ENCODE measurements at regions not wholly inside any gene's neighbourhood (a gene's known extent, or its start where the extent isn't known, plus 50 kb on each side); places are given as distances from the start of the nearest gene placed in this dataset.

GRCh38 chr21:14697769-14698168 is 151.7 kb upstream of the SAMSN1 start:
- no peak overlapping the region for H3K4me3 ChIP-seq (ENCODE audit: low read depth, low read length)
- TF ChIP-seq CTCF (IDR thresholded peaks at IDR 0.05; ENCODE audit: insufficient read depth, low read depth, low read length): no peak
- DNase-seq (ENCODE audit: low read depth): no peak

GRCh38 chr21:14694817-14695216 is 148.7 kb upstream of the SAMSN1 start:
- no peak for DNase-seq (ENCODE audit: low read depth)
- no peak for TF ChIP-seq CTCF (IDR thresholded peaks at IDR 0.05; ENCODE audit: insufficient read depth, low read depth, low read length)
- no peak overlapping the region for H3K4me3 ChIP-seq (ENCODE audit: low read depth, low read length)

GRCh38 chr21:14693997-14694396 is 147.9 kb upstream of the SAMSN1 start:
- DNase-seq (ENCODE audit: low read depth): no peak
- no peak for TF ChIP-seq CTCF (IDR thresholded peaks at IDR 0.05; ENCODE audit: insufficient read depth, low read depth, low read length)
- H3K4me3 ChIP-seq (ENCODE audit: low read depth, low read length): no peak overlapping the region

- H3K4me3 ChIP-seq (ENCODE audit: low read depth, low read length): no peak overlapping the region
- no peak for DNase-seq (ENCODE audit: low read depth)
- TF ChIP-seq CTCF (IDR thresholded peaks at IDR 0.05; ENCODE audit: insufficient read depth, low read depth, low read length): no peak
Measured at GRCh38 chr21:14691914-14692313, 145.8 kb upstream of the SAMSN1 start.

GRCh38 chr21:14690886-14691285 is 144.8 kb upstream of the SAMSN1 start:
- no peak for TF ChIP-seq CTCF (IDR thresholded peaks at IDR 0.05; ENCODE audit: insufficient read depth, low read depth, low read length)
- no peak for DNase-seq (ENCODE audit: low read depth)

GRCh38 chr21:14688936-14689335 is 142.8 kb upstream of the SAMSN1 start:
- no peak for TF ChIP-seq CTCF (IDR thresholded peaks at IDR 0.05; ENCODE audit: insufficient read depth, low read depth, low read length)

More at GRCh38 chr21:14690886-14691285, 144.8 kb upstream of the SAMSN1 start:
- no peak overlapping the region for H3K4me3 ChIP-seq (ENCODE audit: low read depth, low read length)

GRCh38 chr21:14688412-14688811 is 142.3 kb upstream of the SAMSN1 start:
- TF ChIP-seq CTCF (IDR thresholded peaks at IDR 0.05; ENCODE audit: insufficient read depth, low read depth, low read length): no peak
- H3K4me3 ChIP-seq (ENCODE audit: low read depth, low read length): no peak overlapping the region
- no peak for DNase-seq (ENCODE audit: low read depth)

More at GRCh38 chr21:14688936-14689335, 142.8 kb upstream of the SAMSN1 start:
- no peak for DNase-seq (ENCODE audit: low read depth)
- H3K4me3 ChIP-seq (ENCODE audit: low read depth, low read length): no peak overlapping the region
